ENCODE measurements at regions not wholly inside any gene's neighbourhood (a gene's known extent, or its start where the extent isn't known, plus 50 kb on each side); places are given as distances from the start of the nearest gene placed in this dataset.

- intact Hi-C loops (cut with DNase I; ENCODE audit: low total_unique reads): no loop called here
- 83 to 86% methylated on average over 2 to 7 of the region's 7 CpGs for WGBS, 2 donors (ENCODE audit: low coverage in 1 of 2)
Observed at GRCh38 chr4:138710297-138710696, 305.3 kb upstream of the NOCT start.

GRCh38 chr4:138709859-138710258 is 305.7 kb upstream of the NOCT start:
- 64 to 83% methylated on average over 2 to 3 of the region's 3 CpGs for WGBS, 2 donors (ENCODE audit: low coverage in 1 of 2)
- in situ Hi-C loops (cut with MboI; ENCODE audit: low pct_ligation_motif_present in 1 of 4, low pct_unique_long_range_greater_than_20kb in 1 of 4, low sequenced_read_pairs in 3 of 4) (no loop called here), intact Hi-C loops (cut with DNase I; ENCODE audit: low total_unique reads) (no loop called here)
- no peaks in the 10 kb centered on the region for H3K4me1 ChIP-seq
- no peaks in the 10 kb centered on the region for H3K9me3 ChIP-seq
- H3K4me3 ChIP-seq: no peak overlapping the region
- no peak overlapping the region for H3K27ac ChIP-seq
- no peaks in the 10 kb centered on the region for H3K36me3 ChIP-seq
- TF ChIP-seq POLR2A (IDR thresholded peaks at IDR 0.05) (no peak), CTCF (IDR thresholded peaks at IDR 0.05) (no peak), EP300 (IDR thresholded peaks at IDR 0.05; ENCODE audit: low read depth) (no peak), POLR2AphosphoS5 (IDR thresholded peaks at IDR 0.05) (no peak)
- DNase-seq: no peak
- no peaks in the 10 kb centered on the region for H3K27me3 ChIP-seq

More at GRCh38 chr4:138710297-138710696, 305.3 kb upstream of the NOCT start:
- in situ Hi-C loops (cut with MboI; ENCODE audit: low pct_ligation_motif_present in 1 of 4, low pct_unique_long_range_greater_than_20kb in 1 of 4, low sequenced_read_pairs in 3 of 4): no loop called here
- no peaks in the 10 kb centered on the region for H3K36me3 ChIP-seq
- no peak for TF ChIP-seq CTCF (IDR thresholded peaks at IDR 0.05)
- TF ChIP-seq EP300 (IDR thresholded peaks at IDR 0.05; ENCODE audit: low read depth): no peak
- TF ChIP-seq POLR2AphosphoS5 (IDR thresholded peaks at IDR 0.05): no peak
- TF ChIP-seq POLR2A (IDR thresholded peaks at IDR 0.05): no peak
- H3K27ac ChIP-seq: no peak overlapping the region
- no peak for DNase-seq
- no peak overlapping the region for H3K4me3 ChIP-seq
- no peaks in the 10 kb centered on the region for H3K4me1 ChIP-seq
- H3K9me3 ChIP-seq: no peaks in the 10 kb centered on the region
- H3K27me3 ChIP-seq: no peaks in the 10 kb centered on the region

- Histone ChIP-seq H3K36me3 (no peaks in the 10 kb centered on the region), H3K4me1 (no peaks in the 10 kb centered on the region), H3K27me3 (no peaks in the 10 kb centered on the region), H3K9me3 (no peaks in the 10 kb centered on the region), H3K4me3 (no peak overlapping the region), H3K27ac (no peak overlapping the region)
- TF ChIP-seq POLR2AphosphoS5 (IDR thresholded peaks at IDR 0.05) (no peak), CTCF (IDR thresholded peaks at IDR 0.05) (no peak), EP300 (IDR thresholded peaks at IDR 0.05; ENCODE audit: low read depth) (no peak), POLR2A (IDR thresholded peaks at IDR 0.05) (no peak)
- no peak for DNase-seq
- in situ Hi-C loops (cut with MboI; ENCODE audit: low pct_ligation_motif_present in 1 of 4, low pct_unique_long_range_greater_than_20kb in 1 of 4, low sequenced_read_pairs in 3 of 4): no loop called here
- intact Hi-C loops (cut with DNase I; ENCODE audit: low total_unique reads): no loop called here
- 62 to 65% methylated on average over 7 to 8 of the region's 8 CpGs for WGBS, 2 donors (ENCODE audit: low coverage in 1 of 2)
Observed at GRCh38 chr4:138707746-138708677, 307.6 kb upstream of the NOCT start.

GRCh38 chr4:138706201-138706600 is 309.4 kb upstream of the NOCT start:
- no peaks in the 10 kb centered on the region for H3K9me3 ChIP-seq
- no peak for TF ChIP-seq CTCF (IDR thresholded peaks at IDR 0.05)
- TF ChIP-seq EP300 (IDR thresholded peaks at IDR 0.05; ENCODE audit: low read depth): no peak
- TF ChIP-seq POLR2A (IDR thresholded peaks at IDR 0.05): no peak
- TF ChIP-seq POLR2AphosphoS5 (IDR thresholded peaks at IDR 0.05): no peak

More at GRCh38 chr4:138706201-138706600, 309.4 kb upstream of the NOCT start:
- Histone ChIP-seq H3K36me3 (no peaks in the 10 kb centered on the region), H3K4me3 (no peak overlapping the region), H3K4me1 (peaks cover 0 to 6% (median 0%) of the 10 kb centered on the region in 4 donors), H3K27ac (no peak overlapping the region), H3K27me3 (no peaks in the 10 kb centered on the region)
- DNase-seq: no peak
- in situ Hi-C loops (cut with MboI; ENCODE audit: low pct_ligation_motif_present in 1 of 4, low pct_unique_long_range_greater_than_20kb in 1 of 4, low sequenced_read_pairs in 3 of 4) (no loop called here), intact Hi-C loops (cut with DNase I; ENCODE audit: low total_unique reads) (no loop called here)
- 63 to 68% methylated on average over 2 of the region's 2 CpGs for WGBS, 2 donors (ENCODE audit: low coverage in 1 of 2)
